ENCODE measurements at regions not wholly inside any gene's neighbourhood (a gene's known extent, or its start where the extent isn't known, plus 50 kb on each side); places are given as distances from the start of the nearest gene placed in this dataset.
"Not testable (repeated sequence)": the region's sequence is repeated elsewhere in the genome, so short reads cannot be mapped to it uniquely, and the experiment has no call there.

DNA sequence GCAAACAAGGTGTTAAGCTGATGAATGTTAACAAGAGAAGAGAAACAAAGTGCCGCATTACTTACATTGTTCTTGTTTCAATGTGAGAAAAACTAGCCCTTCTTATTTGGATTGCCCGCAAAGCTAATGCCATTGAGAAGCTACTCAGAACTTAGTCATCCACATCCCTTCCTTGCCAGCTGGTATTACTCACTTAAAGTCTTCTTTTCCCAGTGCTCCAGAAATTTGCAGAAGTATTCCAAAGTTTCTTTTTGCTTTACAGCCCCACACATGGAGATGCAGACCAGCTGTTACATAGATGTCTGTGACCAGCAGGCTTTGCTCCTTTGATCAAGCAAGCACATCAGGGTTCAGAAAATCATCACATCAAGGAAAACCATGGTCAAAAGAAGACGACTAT lies 529.0 kb downstream of the TBC1D32 start:
- no peak for DNase-seq (ENCODE audit: low read depth in 2 of 2)

DNA sequence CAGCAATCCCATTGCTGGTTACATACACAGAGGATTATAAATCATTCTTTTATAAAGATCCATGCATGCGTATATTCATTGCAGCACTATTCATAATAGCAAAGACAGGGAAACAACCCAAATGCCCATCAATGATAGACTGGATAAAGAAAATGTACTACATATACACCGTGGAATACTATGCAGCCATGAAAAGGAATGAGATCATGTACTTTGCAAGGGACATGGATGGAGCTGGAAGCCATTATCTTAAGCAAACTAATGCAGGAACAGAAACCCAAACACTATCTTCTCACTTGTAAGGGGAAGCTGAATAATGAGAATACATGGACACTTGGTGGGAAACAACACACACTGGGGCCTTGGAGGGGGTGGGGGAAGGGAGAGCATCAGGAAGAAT lies 529.7 kb downstream of the TBC1D32 start:
- DNase-seq (ENCODE audit: low read depth in 2 of 2), result no peak

DNA sequence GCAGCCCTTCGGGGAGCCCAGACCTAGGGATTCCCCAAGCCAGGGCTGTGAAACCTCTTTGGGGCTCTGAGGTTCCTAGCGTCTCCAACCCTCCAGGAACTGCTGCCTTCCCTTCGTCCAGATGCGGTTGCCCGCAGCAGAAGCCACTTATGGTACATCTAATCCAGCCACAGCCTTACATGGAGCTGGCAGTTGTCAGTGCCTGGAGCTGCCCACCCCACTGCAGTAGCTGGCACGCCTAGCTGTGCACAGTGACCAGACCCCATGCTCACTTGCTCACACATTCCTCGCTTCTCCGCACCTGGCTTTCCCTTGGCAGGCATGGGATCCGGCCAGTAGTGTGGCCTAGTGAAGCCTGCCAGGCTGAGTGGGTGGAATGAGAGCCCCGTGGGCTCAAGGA lies 547.6 kb downstream of the TBC1D32 start:
- no peak for DNase-seq (ENCODE audit: low read depth in 2 of 2)

DNA sequence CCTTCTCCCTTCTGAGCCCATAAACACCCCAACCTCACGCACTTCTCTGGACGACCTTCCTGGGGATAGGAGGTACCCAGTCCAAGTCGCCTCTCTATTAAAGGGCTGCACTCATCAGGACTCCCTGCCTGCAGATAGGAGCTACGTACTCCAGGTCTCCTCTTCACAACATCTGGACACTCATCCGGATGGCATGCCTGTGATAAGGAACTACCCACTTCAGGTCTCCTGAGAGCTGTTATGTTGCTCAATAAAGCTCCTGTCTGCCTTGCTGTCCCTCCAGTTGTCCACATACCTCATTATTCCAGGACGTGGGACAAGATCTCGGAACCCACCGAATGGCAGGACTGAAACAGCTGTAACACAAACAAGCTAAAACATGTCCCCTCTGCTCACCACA lies 548.0 kb downstream of the TBC1D32 start:
- DNase-seq (ENCODE audit: low read depth in 2 of 2), result no peak

DNA sequence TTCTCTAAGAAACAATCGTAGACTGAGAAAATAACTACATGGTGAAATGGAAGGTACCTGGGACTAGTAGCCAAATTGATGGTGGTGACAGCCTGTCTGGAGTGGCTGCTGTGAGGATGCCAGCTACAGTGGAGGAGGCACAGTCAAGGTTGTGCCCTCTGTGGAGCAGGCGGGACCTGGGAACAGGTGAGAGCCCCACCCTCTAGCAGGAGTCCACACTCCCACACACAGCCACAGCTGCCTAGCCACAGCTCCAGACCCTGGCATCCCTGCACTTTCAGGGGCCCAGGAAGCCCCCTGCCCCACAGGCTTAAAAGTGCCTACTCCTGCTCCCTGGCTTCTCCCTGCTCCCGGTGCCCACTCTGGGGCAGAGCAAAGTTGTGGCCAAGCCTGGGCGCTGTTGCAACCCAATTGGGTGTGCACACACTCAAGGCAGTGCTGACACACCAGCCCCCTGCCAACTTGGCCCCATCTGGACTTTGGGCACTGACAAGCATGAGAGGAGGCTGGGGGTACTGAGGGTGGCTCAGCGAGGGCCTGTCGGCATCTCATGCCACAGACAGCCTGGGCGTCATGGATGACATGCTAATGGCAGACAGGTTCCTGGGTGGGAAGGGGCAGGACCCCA lies 548.7 kb downstream of the TBC1D32 start:
- DNase-seq (ENCODE audit: low read depth in 2 of 2), result no peak

DNA sequence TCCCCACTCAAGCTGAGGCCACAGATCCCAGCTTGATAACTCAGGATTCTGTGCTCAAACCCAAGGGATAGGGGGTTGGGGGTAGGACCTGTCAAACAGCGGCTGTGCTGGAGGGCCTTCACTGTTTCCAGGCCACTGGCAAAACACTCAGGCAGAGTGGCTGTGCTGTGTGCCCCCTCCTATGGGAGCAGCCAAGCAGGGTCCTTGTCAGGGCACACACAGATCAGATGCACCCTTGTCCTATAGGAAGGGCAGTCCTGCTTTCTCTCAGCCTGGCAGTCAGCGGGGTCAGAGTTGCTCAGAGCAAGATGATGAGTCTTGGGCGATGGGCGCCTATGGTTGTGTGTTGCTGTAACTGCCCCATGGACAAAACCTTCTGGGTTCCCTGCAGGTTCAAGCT lies 554.8 kb downstream of the TBC1D32 start:
- no peak for DNase-seq (ENCODE audit: low read depth in 2 of 2)

DNA sequence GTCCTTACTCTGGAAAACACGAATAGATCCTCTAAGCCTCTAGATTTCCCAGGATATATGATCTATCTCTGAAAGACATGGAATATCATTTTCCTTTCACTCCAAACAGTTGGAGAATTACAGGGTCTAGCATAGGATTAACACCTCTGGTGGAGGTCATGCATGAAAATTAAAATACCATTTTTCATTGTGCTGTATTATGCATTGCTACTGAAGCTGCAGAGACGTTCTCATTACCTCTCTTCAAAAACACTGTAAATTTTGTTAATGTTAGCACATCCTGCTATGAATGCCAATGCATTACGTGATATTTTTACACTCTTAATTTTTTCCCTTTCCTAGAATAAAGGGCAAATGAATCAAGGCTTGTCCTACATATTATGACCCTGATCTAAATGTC lies 558.6 kb downstream of the TBC1D32 start:
- DNase-seq (ENCODE audit: low read depth in 2 of 2), result no peak

DNA sequence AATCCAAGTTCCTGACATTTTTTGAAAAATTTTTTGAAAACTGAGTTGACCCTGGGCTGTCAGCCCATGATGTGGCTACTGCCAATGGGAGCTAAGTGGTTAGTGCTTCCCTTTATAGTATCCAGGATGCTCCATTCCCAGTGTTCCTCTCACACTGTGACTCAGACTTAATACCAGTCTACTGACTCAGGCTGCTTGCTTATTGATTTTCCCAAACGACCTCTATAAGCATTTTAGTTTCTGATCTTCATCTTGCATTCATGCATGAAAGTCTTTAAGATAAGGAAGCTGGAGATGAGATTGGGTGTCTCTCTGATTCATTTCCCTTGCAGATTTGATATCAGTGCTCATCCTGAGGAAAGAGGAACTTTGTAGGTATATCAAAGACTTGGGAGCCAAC lies 560.0 kb downstream of the TBC1D32 start:
- DNase-seq (ENCODE audit: low read depth in 2 of 2), result no peak

DNA sequence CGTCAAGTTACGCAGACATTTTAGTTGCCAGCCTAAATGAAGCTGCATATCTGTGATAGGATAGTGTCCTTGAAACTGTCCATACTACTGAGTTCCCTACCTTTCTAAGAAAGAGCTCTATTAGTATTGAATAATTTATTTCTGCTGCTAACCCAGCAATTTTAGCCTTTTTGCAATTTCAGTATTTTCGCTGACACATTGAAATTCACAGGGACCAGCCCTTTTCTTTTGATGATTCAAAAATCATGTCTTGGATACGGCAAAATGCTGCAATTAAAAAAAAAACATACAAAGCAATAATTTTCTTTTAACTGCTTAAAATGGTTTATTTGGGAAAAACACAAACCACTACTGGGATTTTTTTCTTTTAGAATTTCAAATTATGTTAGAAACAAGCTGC lies 563.3 kb downstream of the TBC1D32 start:
- no peak for DNase-seq (ENCODE audit: low read depth in 2 of 2)

DNA sequence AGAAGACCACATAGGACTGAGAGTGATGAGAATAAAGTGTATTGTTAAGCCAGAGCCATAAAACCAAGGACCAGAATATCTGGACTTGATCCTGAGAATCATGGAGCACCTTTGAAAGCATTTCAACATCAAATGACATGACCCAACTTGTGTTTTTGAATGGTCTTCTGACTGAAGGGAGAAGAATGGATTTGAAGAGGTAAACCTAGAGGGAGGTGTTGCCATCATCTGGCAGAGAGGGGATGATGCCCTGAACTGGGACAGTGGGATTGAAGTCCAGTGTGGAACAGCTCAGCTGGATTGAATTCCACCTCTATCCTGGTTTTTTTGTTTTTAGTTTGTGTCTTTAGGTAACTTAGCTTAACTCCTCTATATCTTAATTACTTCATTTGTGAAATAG lies 570.0 kb downstream of the TBC1D32 start:
- DNase-seq (ENCODE audit: low read depth in 2 of 2), result no peak

DNA sequence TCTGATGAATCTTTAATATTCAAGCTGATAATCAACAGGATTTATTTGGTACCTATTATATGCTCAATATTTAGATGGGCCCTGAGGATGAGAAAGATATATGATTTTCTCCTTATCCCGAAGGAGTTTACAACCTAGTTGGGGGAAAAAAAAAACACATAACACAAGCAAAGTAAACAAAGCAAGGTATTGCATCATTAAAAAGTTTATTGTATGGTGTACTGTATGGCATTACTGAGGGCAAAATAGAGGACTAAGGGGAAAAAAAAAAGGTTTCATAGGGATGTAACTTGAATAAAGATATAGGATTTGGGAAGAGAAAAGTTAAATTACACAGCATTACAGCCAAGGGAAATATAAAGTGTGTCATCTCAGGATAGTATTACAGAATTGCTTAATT lies 574.7 kb downstream of the TBC1D32 start:
- DNase-seq (ENCODE audit: low read depth in 2 of 2), result no peak

DNA sequence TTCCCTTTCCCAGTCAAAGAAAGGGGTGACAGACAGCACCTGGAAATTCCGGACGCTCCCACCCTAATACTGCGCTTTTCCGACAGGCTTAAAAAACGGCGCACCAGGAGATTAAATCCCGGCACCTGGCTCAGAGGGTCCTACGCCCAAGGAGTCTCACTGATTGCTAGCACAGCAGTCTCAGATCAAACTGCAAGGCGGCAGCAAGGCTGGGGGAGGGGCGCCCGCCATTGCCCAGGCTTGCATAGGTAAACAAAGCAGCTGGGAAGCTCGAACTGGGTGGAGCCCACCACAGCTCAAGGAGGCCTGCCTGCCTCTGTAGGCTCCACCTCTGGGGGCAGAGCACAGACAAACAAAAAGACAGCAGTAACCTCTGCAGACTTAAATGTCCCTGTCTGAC lies 585.7 kb downstream of the TBC1D32 start:
- DNase-seq (ENCODE audit: low read depth in 2 of 2), result not testable (repeated sequence)

DNA sequence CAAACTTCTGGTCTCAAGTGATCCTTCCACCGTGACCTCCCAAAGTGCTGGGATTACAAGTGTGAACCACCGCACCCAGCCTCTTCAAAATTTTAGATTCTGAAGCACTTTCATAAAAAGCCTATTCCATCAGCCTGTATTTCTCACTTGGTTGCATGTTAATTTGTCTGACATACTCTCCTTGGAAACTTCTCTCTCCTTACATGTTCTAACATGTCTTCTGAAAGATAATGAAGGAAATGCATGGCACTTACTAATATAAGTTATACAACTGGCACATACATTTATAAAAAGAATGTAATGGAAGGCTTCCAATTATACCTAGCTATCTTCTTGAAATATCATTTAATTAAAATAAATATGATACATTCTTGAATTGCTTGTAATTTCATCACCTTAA lies 597.5 kb downstream of the TBC1D32 start:
- no peak for DNase-seq (ENCODE audit: low read depth in 2 of 2)

DNA sequence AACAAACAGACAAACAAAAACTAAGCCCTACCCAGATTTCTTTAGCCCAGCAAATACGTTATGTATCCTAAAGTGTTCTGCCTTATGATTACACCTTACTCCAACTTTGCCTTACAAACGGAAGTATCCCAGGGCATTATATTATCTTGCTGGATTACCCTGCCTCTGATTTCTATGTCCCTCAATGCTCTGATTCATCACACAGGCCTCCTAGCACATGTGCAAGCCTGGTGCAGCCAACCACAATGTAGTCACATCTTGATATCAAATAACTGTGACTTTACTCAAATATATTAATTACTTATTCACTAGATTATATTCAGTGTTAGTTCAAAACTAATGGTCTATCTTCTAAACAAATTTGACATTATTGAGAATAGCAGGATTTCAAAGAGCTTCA lies 598.6 kb downstream of the TBC1D32 start:
- DNase-seq (ENCODE audit: low read depth in 2 of 2), result no peak

DNA sequence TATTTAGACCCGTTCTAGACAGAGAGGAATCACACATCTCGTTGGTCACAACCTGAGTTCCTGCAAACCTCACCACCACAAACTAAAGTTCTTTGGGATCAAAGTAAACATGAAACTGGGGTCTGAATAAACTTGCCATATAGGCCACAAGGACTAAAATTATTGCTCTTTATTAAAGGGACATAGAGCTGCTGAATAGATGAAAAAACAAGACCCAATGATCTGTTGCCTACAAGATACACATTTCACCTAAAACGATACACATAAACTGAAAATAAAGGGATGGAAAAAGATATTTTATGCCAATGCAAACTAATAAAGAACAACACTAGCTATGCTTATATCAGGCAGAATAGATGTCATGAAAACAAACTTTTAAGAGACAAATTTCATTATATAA lies 623.0 kb downstream of the TBC1D32 start:
- DNase-seq (ENCODE audit: low read depth in 2 of 2), result no peak

DNA sequence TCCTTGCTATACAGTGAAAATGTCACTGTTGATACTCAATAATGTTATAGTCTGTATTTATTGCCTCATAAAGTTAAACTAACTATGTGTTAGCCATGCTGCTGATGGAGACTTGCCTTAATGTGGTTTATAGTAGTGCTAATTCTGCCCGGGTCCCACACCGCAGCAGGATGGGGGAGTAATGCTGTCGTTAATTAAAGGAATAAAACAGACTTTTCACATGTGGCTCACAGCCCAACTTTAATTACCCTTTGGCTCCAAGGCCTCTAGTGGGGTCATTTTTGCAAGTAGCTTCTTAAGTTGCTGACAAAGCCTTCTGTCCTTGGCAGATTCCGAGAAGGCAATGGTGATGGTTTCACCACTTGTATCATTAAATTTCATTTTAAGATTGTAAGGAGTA lies 634.3 kb downstream of the TBC1D32 start:
- no peak for DNase-seq (ENCODE audit: low read depth in 2 of 2)

DNA sequence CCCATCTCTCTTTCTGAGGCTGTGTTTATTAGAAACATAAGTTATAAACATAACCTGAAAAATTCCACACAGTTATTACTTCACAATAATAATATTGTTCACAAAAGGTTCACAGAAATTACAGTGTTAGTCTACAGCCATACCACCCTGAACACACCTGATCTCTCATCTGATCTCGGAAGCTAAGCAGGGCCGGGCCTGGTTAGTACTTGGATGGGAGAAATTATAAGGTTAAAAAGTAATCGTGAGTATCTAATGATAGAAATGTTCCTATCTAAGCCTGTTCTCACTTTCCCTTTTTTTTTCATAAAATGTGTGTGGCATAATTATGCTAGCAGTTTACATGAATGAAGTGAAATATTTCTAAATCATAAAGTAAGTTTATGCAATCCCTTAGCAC lies 647.8 kb downstream of the TBC1D32 start:
- DNase-seq (ENCODE audit: low read depth in 2 of 2), result no peak

DNA sequence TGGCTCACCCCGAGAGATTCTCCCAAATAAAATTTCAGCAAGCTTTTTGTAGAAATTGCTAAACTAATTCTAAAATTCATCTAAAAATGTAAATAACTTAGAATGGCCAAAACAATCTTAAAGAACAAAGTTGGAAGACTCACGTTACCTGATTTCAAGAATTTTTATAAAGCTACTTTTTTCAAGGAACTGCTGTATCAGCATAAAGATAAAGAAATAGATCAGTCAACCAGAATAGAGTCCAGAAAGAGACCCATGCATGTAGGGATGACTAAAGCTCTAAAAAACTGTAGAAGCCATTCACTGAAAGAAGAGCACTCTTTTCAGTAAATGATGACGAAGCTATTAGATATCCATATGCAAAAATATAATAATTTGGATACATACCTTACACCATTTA lies 652.1 kb downstream of the TBC1D32 start:
- DNase-seq (ENCODE audit: low read depth in 2 of 2), result no peak

DNA sequence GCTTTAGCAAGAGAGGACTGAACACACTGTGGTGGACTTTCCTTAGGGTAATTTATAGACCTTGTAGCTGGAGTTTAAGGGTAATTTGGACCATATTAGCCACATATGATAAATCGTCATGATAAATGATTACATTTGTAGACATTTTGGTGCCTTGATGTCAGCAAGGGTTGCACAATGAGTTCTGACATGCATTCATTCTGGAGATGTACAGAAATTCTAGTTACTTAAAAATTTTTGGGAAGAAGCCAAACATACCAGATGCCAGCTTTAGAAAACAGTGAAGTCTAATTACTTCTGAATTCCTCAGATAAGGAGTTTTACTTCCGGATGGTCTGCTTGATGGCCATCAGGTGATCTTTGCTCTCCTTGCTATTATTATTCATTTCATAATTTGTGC lies 653.1 kb downstream of the TBC1D32 start:
- no peak for DNase-seq (ENCODE audit: low read depth in 2 of 2)

DNA sequence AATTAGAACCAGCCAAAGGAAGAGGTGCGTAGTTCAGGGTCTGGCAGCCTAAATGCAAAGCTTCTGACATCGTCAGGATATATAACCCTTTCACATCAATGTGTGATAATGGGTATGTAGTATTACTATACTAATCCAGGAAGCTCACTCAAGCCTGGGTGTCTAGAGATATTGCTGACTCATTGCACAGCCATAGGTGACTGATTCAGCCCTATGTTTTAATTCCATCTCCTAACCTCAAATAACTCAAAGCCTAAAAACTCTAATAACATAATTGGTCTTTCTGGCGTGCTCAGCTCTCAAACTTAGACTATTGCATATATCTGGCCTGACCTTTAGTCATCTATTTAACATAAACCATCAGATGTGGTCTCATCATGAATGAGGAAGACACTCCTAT lies 658.4 kb downstream of the TBC1D32 start:
- DNase-seq (ENCODE audit: low read depth in 2 of 2), result no peak

DNA sequence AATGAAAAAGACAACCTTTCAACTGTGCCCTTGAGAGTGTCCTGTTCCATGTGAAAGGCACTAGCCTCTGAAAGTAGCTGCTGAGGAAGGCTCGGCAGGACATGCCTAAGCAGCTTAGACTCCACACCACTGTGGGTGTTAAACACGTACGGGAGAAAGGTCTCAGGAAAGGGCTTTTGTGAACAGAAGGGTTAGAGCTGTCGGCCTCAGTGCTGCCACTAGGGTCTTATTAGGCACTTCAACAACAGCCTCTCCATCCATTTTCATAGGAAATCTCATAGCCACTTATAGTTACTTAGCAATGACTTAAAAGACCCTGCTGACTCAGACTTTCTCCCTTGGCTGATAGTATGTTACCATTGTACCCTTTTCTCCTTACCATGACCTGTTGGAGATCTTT lies 662.8 kb downstream of the TBC1D32 start:
- DNase-seq (ENCODE audit: low read depth in 2 of 2), result no peak

DNA sequence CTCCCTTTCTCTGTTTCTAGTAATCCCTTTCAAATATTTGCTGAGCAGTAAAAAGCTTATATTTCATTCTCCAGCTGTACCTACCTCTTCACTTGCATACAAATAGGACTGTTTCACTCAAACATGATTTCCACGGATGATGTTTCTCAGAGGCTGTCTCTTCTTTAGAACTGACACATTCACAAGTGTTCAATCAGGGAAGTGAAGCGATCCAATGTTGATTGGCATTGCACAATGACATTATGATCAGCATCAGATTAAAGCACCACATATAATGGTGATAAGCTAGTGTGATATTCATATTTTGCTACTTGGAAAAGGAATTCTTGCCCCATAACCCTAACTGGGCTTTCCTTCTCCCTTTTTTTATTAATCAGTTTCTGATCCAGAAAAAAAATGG lies 681.8 kb downstream of the TBC1D32 start:
- no peak for DNase-seq (ENCODE audit: low read depth in 2 of 2)

DNA sequence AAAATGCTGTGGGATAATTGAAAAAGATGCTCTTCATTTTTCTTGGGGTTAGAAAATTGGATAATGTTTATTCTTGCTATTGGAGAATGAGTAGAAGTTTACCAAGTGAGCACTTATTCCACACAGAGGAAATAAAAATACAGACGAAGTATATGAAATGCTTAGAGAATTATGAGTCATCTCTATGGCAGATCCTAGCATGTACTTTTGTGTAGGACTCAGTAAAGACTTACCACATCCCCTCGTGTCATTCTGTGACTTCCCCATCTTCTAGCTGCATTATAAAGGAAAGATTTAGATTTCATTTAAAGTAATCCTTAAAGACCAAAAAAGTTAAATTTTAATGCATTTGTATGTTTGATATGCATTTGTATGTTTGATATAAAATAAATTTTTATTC lies 685.6 kb downstream of the TBC1D32 start:
- DNase-seq (ENCODE audit: low read depth in 2 of 2), result no peak

DNA sequence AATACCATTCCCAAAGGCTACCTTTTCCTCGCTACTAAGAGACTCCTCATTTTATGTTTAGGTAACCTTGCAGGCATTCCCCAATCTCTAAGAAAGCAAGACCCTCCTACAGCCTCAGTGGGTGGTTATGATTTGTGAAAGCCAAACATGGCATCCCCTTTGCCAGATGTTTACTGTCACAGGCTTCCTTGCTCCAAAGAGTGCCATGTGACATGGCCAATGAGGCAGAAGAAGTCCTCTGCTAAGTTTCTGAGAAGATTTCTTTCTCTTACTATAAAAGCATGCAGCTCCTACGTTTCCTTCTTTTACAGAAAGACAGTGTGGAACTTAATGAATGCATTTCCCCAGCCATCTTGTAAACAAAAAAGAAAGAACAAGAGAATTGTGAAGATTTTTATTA lies 688.2 kb downstream of the TBC1D32 start:
- no peak for DNase-seq (ENCODE audit: low read depth in 2 of 2)
